ENCODE measurements at regions not wholly inside any gene's neighbourhood (a gene's known extent, or its start where the extent isn't known, plus 50 kb on each side); places are given as distances from the start of the nearest gene placed in this dataset.

- TF ChIP-seq, protein P1, sequence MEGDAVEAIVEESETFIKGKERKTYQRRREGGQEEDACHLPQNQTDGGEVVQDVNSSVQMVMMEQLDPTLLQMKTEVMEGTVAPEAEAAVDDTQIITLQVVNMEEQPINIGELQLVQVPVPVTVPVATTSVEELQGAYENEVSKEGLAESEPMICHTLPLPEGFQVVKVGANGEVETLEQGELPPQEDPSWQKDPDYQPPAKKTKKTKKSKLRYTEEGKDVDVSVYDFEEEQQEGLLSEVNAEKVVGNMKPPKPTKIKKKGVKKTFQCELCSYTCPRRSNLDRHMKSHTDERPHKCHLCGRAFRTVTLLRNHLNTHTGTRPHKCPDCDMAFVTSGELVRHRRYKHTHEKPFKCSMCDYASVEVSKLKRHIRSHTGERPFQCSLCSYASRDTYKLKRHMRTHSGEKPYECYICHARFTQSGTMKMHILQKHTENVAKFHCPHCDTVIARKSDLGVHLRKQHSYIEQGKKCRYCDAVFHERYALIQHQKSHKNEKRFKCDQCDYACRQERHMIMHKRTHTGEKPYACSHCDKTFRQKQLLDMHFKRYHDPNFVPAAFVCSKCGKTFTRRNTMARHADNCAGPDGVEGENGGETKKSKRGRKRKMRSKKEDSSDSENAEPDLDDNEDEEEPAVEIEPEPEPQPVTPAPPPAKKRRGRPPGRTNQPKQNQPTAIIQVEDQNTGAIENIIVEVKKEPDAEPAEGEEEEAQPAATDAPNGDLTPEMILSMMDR (IDR thresholded peaks at IDR 0.05), result no peak
- no peak for TF ChIP-seq POLR2A (IDR thresholded peaks at IDR 0.05)
Observed at GRCh38 chr13:103326326-103326725, 260.1 kb upstream of the SLC10A2 start.
